ENCODE measurements at regions not wholly inside any gene's neighbourhood (a gene's known extent, or its start where the extent isn't known, plus 50 kb on each side); places are given as distances from the start of the nearest gene placed in this dataset.

GRCh38 chr16:6864244-6864643, 468.4 kb upstream of the RBFOX1 start:
- ATAC-seq (no peak), DNase-seq (ENCODE audit: low spot score) (no peak)
- no peaks in the 10 kb centered on the region for H3K9me2 ChIP-seq (ENCODE audit: insufficient read depth)
- no peak overlapping the region for H3K4me3 ChIP-seq
- H3K4me1 Mint-ChIP-seq, result peaks cover 15% of the 10 kb centered on the region
- no peak overlapping the region for H3K4me2 ChIP-seq
- H3K4me3 Mint-ChIP-seq, result no peak overlapping the region
- H3K27ac Mint-ChIP-seq, result no peak overlapping the region
- H3F3A ChIP-seq (replicated peaks; ENCODE audit: low read depth), result no peaks in the 10 kb centered on the region
- peaks cover 44% of the 10 kb centered on the region for H3K27me3 Mint-ChIP-seq (ENCODE audit: insufficient read depth, low read depth, poor library complexity)
- no peaks in the 10 kb centered on the region for H3K79me2 ChIP-seq (replicated peaks; ENCODE audit: insufficient read depth)
- H4K20me1 ChIP-seq (replicated peaks; ENCODE audit: insufficient read depth), result no peaks in the 10 kb centered on the region
- peaks cover 72% of the 10 kb centered on the region for H3K9me3 Mint-ChIP-seq
- H3K36me3 Mint-ChIP-seq (ENCODE audit: low read depth), result peaks cover 3% of the 10 kb centered on the region; the same call in 1 of the 3 replicates
- no peak for TF ChIP-seq ZNF331 (CRISPR knock-in tag; IDR thresholded peaks at IDR 0.05; ENCODE audit: low read depth)
- no peak for TF ChIP-seq EZH2phosphoT487 (IDR thresholded peaks at IDR 0.05; ENCODE audit: unreplicated experiment)
- no peak for TF ChIP-seq CREB1 (CRISPR knock-in tag; IDR thresholded peaks at IDR 0.05; ENCODE audit: low read depth)
- no peak for TF ChIP-seq ZNF462 (CRISPR knock-in tag; IDR thresholded peaks at IDR 0.05)
- TF ChIP-seq REST (IDR thresholded peaks at IDR 0.05; ENCODE audit: unreplicated experiment), result no peak
- no peak for TF ChIP-seq CTCF (conservative IDR thresholded peaks at IDR 0.05; ENCODE audit: low read depth in 2 of 2)
- no peak for TF ChIP-seq JUNB (IDR thresholded peaks at IDR 0.05; ENCODE audit: unreplicated experiment)
- TF ChIP-seq NANOG (IDR thresholded peaks at IDR 0.05; ENCODE audit: borderline replicate concordance), result no peak
- no peak for TF ChIP-seq STAT1 (IDR thresholded peaks at IDR 0.05; ENCODE audit: unreplicated experiment)
- no peak for TF ChIP-seq ETS1 (IDR thresholded peaks at IDR 0.05)
- TF ChIP-seq POLR2AphosphoS5 (IDR thresholded peaks at IDR 0.05; ENCODE audit: low read depth), result no peak
- TF ChIP-seq EZH2 (IDR thresholded peaks at IDR 0.05; ENCODE audit: low read depth, unreplicated experiment), result no peak
- TF ChIP-seq ZNF114 (CRISPR knock-in tag; IDR thresholded peaks at IDR 0.05), result no peak
- no peaks in the 10 kb centered on the region for H3K4me1 ChIP-seq (ENCODE audit: insufficient read depth)
- H3K27ac ChIP-seq (ENCODE audit: low read depth), result no peak overlapping the region
- H3K27me3 ChIP-seq (ENCODE audit: insufficient read depth), result peaks cover 55% of the 10 kb centered on the region
- no peak overlapping the region for H2AFZ ChIP-seq
- H3K36me3 ChIP-seq (ENCODE audit: insufficient read depth), result peaks cover 5% of the 10 kb centered on the region; the same call in 1 of the 2 replicates
